Fibroblast of pulmonary artery (primary cell): ENCODE measurements at regions not wholly inside any gene's neighbourhood (a gene's known extent, or its start where the extent isn't known, plus 50 kb on each side); places are given as distances from the start of the nearest gene placed in this dataset.

Experiments
- DNase-seq: peaks from one replicate; pipeline ENCODE4 v3.0.0-alpha.2; 2010; ENCODE audit warnings: low read depth
- H3K4me3 ChIP-seq: replicated peaks from 2 replicates; pipeline ENCODE4 v1.5.1; 2011; ENCODE audit warnings: low read depth, mild to moderate bottlenecking, control low read depth, low read length, moderate library complexity
- TF ChIP-seq, protein P1 (sequence below): IDR thresholded peaks from 2 replicates; pipeline ENCODE4 v1.5.1; 2011; ENCODE audit warnings: mild to moderate bottlenecking, control low read depth, low read length, inconsistent platforms; ENCODE audit errors: missing control alignments

DNA sequence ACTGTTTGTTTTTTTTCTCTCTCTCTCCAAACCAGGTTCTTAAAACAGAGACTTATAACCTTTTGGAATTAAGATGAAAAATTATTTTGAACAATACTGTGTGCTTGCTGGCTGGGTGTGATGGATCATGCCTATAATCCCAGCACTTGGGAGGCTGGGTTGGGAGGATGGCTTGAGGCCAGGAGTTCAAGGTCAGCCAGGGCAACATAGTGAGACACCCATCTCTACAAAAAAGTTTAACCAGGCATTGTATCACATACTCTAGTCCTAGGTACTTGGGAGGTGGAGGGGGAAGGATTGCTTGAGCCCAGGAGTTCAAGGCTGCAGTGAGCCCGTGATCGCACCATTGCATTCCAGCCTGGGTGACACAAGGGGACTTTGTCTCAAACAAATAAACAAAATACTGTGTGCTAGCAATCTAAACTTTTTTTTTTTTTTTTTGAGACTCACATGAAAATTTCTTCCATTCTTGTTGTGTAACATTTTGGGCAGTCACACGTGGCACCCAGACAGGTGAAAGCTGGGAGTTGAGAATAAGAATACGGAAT lies 379.6 kb downstream of the ETNK1 start:
- H3K4me3 ChIP-seq: no peak overlapping the region
- DNase-seq: no peak
- TF ChIP-seq, protein P1, sequence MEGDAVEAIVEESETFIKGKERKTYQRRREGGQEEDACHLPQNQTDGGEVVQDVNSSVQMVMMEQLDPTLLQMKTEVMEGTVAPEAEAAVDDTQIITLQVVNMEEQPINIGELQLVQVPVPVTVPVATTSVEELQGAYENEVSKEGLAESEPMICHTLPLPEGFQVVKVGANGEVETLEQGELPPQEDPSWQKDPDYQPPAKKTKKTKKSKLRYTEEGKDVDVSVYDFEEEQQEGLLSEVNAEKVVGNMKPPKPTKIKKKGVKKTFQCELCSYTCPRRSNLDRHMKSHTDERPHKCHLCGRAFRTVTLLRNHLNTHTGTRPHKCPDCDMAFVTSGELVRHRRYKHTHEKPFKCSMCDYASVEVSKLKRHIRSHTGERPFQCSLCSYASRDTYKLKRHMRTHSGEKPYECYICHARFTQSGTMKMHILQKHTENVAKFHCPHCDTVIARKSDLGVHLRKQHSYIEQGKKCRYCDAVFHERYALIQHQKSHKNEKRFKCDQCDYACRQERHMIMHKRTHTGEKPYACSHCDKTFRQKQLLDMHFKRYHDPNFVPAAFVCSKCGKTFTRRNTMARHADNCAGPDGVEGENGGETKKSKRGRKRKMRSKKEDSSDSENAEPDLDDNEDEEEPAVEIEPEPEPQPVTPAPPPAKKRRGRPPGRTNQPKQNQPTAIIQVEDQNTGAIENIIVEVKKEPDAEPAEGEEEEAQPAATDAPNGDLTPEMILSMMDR: no peak

DNA sequence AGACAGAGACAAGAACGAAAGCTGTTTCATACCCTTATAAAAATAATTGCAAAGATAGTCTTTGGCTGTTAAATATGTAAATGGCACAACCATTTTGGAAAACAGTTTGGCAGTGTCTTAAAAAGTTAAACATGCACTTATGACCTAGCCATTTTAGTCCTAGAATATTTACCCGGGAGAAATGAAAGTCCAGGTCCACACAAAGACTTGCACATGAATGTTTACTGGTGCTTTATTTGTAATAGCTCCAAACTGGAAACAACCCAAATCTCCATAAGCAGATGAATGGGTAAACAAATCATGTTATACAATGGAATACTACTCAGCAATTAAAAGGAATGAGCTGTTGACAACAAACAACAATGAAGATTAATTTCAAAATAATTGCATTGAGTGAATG lies 380.4 kb downstream of the ETNK1 start:
- TF ChIP-seq, protein P1: no peak
- H3K4me3 ChIP-seq: no peak overlapping the region
- no peak for DNase-seq

DNA sequence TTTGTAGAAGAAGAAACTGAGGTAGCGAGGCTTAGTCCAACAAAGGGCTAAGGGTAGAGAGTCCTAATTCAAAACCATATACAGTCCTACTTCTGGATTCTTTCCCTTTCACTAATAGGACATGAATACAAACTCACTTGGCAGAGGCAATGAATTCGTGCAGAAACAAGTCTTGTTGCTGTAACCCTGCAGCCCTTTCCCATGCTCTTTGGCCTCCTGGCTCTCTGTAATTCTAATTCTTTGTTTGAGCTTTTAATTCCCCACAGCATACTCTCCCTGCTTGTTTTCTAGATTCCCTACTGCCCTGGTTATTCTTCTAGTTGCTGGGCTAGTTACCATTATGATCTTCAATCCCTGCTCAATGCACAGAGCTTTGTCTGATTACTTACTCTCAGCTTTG lies 381.4 kb downstream of the ETNK1 start:
- TF ChIP-seq, protein P1: no peak
- H3K4me3 ChIP-seq: no peak overlapping the region
- DNase-seq: no peak

DNA sequence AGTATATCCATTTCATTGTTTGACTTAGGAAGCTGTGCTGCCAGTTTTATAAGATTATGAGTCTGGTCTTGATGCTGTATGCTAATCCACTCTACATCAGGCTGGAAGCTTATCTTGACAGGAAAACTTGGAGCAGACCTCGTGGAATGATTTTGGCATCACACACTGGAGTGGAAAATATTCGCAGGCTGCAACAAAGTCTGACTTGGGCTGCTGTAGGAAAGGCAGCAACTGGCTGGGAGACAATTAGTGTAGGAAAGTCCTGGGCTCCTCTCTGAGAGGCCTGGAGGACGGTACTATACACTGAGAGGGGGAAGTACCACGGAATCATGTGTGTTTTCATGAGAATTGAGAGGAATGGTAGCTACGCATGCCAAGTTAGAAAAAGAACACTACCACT lies 383.7 kb downstream of the ETNK1 start:
- H3K4me3 ChIP-seq: no peak overlapping the region
- TF ChIP-seq, protein P1: no peak
- DNase-seq: no peak

DNA sequence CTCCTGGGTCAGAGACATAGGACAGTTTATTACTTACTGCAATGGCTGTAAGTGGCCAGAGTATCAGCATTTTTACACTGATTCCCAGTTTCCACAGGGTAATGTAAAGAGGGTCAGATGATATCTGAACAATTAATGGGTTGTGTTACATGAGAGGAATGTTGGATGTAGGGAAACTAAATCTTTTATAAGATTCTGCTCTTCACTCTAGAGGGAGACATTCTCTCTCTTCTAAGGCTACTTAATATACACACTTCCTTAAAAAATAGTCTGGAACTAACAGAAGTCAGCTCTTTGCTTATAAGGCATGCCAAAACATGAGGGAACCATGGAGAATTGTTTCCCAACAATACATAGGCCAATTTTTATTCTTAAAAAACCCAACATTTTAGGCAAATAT lies 389.8 kb downstream of the ETNK1 start:
- TF ChIP-seq, protein P1: no peak
- DNase-seq: no peak
- H3K4me3 ChIP-seq: no peak overlapping the region

DNA sequence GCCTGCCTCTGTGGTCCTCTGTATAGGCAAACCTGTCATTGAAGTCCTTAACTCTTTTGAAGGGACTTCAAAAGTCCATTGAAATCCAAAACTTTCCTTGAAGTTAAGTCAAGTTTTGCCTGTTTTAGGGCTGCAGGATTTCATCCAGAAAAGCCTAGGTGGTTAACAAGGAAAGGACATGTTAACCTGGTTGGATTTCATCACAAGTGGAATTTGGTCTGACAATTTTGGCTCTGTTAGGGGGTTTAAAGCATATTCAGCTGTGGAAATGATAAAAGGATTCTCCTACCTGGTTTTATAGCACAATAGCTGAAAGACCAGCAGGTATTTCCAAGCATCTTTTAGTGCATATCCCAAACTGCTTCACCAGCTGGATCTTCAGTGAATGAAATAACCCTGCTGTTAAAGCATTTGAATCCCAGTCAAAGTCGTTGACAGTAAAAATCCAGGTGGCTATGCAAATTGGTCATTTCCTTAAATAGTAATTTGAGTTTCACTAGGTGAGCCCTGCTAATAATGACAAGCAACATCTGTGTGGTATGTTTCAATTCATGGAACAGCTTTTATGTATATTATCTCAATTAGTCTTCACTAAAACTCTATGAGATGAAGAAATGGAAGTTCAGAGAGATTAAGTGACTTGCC lies 400.5 kb downstream of the ETNK1 start:
- TF ChIP-seq, protein P1: no peak
- no peak for DNase-seq
- no peak overlapping the region for H3K4me3 ChIP-seq
